ENCODE measurements at regions not wholly inside any gene's neighbourhood (a gene's known extent, or its start where the extent isn't known, plus 50 kb on each side); places are given as distances from the start of the nearest gene placed in this dataset.

GRCh38 chr7:17144322-17144721 lies 154.1 kb upstream of the AHR start:
- TF ChIP-seq POU6F1 (CRISPR knock-in tag; IDR thresholded peaks at IDR 0.05; ENCODE audit: borderline replicate concordance, low read depth), result no peak
- no peak for TF ChIP-seq ZNF70 (CRISPR knock-in tag; IDR thresholded peaks at IDR 0.05)
- no peak for TF ChIP-seq ESRRG (CRISPR knock-in tag; IDR thresholded peaks at IDR 0.05)
- no peak for TF ChIP-seq GLIS3 (CRISPR knock-in tag; IDR thresholded peaks at IDR 0.05)
- TF ChIP-seq RARB (CRISPR knock-in tag; IDR thresholded peaks at IDR 0.05), result no peak
- no peak for TF ChIP-seq OSR1 (CRISPR knock-in tag; IDR thresholded peaks at IDR 0.05)
- no peak for TF ChIP-seq TSHZ2 (CRISPR knock-in tag; IDR thresholded peaks at IDR 0.05)

Measured in SK-N-SH treated with all-trans-retinoic acid at 6 μM for 48 hours (cell line).